ENCODE measurements at regions not wholly inside any gene's neighbourhood (a gene's known extent, or its start where the extent isn't known, plus 50 kb on each side); places are given as distances from the start of the nearest gene placed in this dataset.

DNA sequence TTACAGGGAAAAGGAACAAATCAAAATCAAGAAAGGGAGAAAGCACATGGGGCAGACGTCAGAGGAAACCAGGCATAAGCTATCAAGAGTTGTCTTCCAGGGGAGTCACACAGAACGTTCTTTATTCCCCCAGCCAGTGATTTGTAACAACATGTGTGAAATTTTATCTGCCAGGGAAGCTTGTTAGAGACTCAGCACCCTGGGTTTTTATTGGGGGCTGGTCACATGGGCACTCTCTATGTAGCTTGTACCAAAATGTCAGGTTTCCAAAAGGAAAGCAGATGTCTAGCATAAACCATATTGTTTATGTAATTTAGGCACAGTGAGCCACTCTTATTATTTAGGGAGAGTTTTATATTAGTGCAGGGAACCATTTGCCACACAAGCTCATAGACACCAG is 440.4 kb upstream of the DCN start:
- no peak for DNase-seq (ENCODE audit: low spot score)

- DNase-seq (ENCODE audit: low spot score): no peak
Observed at GRCh38 chr12:91622037-91622436, 439.4 kb upstream of the DCN start.

DNA sequence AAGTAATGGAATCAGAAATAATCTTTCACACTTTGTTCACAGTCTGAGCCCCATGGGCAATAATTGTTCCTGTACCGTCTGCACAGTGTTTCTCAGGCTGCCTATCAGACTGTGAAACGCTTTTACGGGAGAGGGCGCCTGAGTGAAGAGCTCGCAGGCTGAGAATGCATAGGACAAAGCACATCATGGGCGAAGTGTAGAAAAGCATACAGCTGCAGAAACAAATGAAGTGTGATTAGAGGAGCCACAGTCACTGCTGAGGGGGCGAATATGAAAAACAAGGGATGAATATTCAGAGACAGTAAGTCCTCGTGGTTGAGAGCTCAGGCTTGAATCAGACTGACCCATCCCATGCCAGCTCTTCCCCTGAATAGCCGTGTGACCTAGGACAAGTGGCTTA is 438.4 kb upstream of the DCN start:
- DNase-seq (ENCODE audit: low spot score): no peak

DNA sequence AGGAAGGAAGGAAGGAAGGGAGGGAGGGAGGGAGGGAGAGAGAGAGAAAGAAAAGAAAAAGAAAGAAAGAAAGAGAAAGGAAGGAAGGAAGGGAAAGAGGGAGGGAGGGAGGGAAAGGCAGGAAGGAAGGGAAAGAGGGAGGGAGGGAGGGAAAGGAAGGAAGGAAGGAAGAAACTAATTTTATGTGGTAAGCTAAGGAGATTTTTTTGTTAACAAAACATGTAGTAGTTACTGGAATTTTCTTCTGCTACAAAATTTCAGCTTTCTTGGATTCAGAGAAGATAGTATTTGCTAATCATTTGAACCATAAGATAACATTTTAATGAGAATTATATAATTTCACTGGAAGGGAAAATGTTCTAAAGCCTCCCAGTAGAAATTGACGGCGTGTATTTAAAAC is 437.8 kb upstream of the DCN start:
- DNase-seq (ENCODE audit: low spot score): no peak

GRCh38 chr12:91618281-91618680 is 435.7 kb upstream of the DCN start:
- DNase-seq (ENCODE audit: low spot score): no peak

DNA sequence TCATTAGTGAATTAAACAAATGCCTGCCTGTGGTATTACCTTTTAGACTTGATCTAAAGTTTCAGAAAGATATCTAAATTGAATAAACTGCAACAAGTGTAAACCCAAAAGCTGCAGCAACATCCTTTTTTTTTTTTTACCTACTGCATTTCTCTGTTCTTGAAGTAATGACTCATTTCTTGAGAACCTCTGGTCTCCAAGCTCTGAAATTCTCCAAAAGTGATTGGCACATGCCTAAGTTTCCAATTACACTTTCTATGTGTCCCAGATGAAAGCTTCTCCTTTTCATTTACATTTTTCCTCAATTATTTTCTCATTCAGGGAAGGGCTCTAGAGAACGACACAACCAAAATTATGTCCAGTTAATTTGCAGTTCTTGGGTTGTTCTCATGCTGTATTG is 435.2 kb upstream of the DCN start:
- DNase-seq (ENCODE audit: low spot score): no peak

DNA sequence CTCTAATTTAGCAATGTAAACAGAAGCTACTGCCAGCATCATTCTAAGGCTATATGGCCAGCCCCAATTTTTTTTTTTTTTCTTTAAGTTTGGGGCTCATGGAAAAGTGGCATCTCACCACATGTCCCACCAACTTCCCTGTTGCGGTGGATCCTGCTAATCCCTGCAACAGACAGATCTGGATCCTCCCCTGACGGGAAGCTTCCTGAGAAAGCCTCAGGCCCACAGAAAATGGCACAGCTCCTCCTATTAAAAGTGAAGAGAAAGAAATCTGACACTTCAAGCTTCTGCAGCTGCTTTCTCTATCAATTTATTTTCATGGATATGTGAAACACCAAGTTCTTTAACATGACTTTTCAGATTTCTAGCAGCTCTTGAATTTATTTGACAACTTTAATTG is 433.8 kb upstream of the DCN start:
- DNase-seq (ENCODE audit: low spot score): no peak

DNA sequence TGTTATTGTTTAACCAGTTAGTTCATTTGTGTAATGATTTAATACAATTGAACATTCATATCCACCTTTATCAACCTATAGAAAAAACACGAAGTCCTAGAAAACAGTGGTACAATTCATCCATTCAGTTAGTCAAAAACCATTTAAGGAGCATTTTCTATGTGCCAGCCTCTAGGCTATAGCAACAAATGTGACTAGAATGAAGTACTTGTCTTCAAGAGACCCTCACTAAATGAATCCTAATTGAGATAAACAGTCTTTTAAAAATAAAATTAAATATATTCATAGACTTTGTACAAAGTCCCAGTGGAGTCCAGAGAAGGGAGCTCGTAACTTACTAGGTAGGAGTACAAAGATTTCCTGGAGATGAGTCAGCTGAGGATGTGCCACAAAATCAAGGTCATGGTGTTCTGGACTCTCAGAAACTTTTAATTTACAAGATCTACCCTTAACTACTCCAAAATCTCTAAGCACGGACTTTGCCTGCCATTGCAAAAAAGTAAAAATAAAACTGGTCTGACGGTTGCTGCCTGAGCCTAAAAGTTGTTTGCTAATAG is 430.7 kb upstream of the DCN start:
- no peak for DNase-seq (ENCODE audit: low spot score)

DNA sequence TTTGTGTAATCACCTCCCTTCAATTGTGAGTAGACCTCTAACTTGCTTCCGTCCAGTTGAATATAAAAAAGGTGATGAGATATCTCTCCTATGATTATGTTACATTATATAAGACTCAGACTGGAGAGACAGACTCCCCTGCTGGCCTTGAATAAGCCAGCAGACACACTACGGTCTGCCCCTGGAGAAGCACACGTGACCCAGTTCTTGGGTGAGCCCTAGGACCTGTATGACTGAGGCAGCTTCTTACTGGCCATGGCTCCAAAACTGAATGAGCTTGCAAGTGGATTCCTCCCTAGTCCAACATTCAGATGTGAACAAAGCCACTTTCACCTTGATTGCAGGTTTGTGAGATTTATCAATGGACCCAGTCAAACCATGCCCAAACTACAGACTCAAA is 427.9 kb upstream of the DCN start:
- no peak for DNase-seq (ENCODE audit: low spot score)

GRCh38 chr12:91609283-91609682 is 426.7 kb upstream of the DCN start:
- DNase-seq (ENCODE audit: low spot score): no peak

GRCh38 chr12:91608542-91608941 is 425.9 kb upstream of the DCN start:
- DNase-seq (ENCODE audit: low spot score): no peak

DNA sequence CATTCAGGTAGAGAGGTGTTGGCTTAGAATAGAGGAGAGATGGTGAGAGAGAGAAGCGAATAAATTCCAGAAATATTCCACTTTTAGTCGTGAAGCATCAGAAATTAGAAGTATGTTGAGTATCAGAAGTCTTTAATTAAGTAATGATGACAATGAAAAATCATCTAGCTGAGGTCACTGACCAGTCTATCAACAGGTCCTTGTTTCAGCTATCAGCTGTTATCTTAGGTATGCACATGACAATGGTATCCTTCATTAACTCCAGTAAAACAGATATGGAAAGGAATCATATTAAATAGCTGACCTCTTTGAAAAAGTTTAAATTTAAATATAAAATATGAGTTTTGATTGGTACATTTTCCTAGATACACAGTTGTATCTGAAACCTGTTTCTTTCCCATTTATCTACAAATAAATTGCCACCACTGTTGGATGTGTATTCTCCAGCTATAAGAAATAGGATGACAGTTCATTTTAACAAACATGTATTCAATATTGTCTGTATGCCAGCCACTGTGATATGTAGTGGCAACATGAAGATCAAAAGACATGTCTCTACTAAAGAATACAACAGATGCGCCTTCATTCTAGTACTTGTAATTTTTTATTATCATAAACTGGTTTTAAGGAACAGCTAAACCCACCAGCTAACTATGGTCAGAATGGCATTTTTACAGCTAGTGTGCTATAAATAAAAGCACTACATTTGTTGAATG is 424.2 kb upstream of the DCN start:
- no peak for DNase-seq (ENCODE audit: low spot score)

- no peak for DNase-seq (ENCODE audit: low spot score)
Observed at GRCh38 chr12:91604897-91605296, 422.3 kb upstream of the DCN start.

- DNase-seq (ENCODE audit: low spot score): no peak
Observed at GRCh38 chr12:91603060-91603459, 420.4 kb upstream of the DCN start.

DNA sequence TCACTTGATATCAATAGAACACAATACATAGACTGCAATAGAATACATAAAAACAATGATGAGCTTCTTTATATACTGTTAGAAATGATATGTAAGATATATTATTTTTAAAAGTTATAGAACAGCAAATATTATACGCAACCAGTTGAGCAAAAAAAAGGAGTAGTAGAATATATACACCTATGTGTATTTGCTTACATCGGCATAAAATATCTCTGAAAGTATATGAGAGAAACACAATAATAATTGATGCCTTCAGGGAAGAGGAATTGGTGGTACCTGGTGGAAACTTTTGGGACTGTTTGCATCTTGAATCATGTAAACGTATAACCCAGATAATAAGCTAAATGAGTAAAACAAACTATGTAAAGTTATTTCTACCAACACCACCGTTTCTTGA is 418.4 kb upstream of the DCN start:
- DNase-seq (ENCODE audit: low spot score): no peak

DNA sequence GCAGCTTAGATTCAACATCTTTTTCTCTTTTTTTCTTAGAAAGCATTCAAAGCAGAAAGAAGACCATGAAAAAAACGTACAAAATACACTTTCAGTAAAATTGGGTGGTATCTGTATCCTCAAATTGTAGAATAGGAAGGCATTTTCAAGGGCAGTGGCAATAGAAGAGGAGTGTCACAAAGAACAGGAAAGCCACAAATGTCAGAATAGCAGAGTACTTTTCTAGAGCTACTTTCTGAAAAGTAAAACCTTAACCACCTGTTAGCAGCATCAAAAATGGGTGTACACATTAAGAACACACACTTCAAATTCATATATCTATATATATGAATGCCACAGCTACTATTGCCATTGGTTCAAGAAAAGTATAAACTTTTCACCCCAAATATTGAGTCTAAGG is 412.1 kb upstream of the DCN start:
- no peak for DNase-seq (ENCODE audit: low spot score)

DNA sequence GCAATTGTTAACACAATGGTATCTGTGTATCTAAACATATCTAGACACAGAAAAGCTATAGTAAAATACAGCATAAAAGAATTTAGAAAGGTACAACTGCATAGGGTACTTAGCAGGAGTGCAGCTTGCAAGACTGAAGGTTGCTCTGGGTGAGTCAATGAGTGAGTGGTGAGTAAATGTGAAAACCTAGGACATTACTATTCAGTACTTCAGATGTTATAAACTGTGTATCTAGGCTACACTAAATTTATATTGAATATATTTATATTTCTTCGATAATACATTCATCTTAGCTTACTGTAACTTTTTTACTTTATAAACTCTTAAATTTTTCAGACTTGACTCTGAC is 409.0 kb upstream of the DCN start:
- DNase-seq (ENCODE audit: low spot score): no peak

- DNase-seq (ENCODE audit: low spot score): no peak
Observed at GRCh38 chr12:91590966-91591638, 408.5 kb upstream of the DCN start.

- DNase-seq (ENCODE audit: low spot score): no peak
Observed at GRCh38 chr12:91588874-91589454, 406.3 kb upstream of the DCN start.

DNA sequence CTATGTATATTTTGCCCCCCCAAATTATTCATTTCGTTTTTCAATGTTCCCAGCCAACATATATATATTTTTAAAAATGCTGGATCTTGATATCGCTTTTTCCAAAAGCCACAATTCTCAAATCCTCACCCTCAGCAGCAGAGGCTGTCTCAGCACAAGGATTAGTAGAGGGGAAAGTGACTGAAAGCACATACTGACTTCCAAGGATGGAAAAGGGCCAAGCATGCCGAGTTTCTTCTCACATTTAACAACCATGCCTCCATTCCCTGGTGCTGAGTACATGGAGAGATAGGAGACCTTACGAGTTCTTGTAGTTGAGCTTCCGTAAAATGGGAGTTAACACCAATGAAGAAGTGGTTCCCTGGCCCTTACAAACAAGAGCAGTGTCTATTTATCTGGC is 403.4 kb upstream of the DCN start:
- no peak for DNase-seq (ENCODE audit: low spot score)

- no peak for DNase-seq (ENCODE audit: low spot score)
Observed at GRCh38 chr12:91582811-91583210, 400.2 kb upstream of the DCN start.

- no peak for DNase-seq (ENCODE audit: low spot score)
Observed at GRCh38 chr12:91579516-91580263, 397.1 kb upstream of the DCN start.
